NCI-H2081 (cell line): ENCODE measurements at regions not wholly inside any gene's neighbourhood (a gene's known extent, or its start where the extent isn't known, plus 50 kb on each side); places are given as distances from the start of the nearest gene placed in this dataset.
"Not testable (repeated sequence)": the region's sequence is repeated elsewhere in the genome, so short reads cannot be mapped to it uniquely, and the experiment has no call there.

Source experiments
- DNase-seq, 2 experiments: peaks; one replicate each; lab custom pipeline; 2025; lab: John Stamatoyannopoulos, UW

DNA sequence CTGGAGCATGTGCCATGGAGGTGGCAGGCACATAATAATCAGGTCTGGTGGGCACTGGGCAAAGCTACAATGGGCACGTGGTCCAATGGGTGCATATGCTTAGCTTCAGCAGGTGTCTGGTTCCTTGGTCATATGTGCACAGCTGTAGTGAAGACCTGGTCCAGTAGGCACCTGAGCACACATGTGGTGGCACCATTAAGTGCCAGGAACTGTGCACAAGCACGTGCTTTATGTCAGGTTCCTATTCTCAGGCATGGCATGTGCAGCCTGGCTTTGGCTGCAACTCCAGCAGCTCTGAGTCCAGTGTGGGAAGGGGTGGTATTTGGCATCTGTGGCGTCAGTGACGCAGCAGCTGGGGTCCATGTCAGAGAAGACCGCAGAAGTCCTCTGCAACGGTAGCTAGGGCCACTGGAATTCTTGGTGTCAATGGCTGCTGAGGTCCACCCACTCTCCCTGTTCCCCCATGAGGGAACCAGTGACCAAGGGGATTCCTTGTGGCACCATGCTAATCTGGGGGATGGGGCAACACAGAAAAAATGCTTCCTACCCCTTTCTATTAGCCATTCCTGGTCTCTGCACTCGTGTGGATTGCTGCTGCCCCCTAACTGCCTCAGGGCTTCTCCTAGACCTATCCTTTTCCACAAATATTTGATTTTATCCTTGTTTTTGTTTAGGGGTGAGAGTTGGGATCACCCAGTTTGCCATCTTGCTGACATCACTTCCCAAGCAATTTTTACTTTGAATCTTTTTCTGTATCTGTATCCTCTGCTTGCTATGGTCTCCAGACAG lies 262.9 kb upstream of the MAP2 start:
- DNase-seq, result no peak

DNA sequence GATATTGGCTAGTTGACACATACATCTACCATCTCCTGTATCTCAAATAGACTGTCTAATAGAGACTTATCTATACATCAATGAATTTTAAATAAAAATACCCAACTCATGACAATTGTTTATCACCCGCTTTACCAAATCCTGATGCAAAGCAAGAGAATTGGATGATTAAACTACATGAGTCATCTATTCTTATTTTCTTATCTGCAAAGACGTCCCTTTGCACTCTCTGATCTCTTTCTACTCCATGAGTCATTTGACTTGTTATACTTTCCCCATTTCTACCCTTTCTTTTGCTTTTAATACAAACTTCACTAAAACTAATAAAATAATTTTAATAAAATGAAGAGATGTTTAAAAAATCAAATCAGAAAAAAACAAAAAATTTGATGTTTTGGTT lies 261.7 kb upstream of the MAP2 start:
- no peak for DNase-seq

DNA sequence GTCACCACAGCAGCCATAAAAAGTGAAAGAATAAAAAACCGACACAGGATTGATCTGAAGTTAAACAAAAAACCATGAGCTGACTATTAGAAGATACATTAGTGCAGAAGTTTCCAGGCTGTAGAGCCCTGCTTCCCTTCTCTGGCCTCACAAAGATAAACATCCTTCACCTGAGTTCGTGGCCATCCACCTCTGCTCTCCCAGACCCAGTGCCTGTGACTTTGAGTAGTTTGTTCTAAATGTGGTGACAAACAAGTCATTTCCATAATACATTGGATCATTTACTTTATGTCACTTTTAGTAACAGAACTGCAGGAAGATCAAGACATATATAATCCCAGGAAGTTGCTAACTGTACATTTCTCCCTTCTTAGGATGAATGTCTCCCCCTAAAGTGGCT lies 241.9 kb upstream of the MAP2 start:
- no peak for DNase-seq

GRCh38 chr2:209186886-209187285 lies 237.0 kb upstream of the MAP2 start:
- not testable (repeated sequence) for DNase-seq

DNA sequence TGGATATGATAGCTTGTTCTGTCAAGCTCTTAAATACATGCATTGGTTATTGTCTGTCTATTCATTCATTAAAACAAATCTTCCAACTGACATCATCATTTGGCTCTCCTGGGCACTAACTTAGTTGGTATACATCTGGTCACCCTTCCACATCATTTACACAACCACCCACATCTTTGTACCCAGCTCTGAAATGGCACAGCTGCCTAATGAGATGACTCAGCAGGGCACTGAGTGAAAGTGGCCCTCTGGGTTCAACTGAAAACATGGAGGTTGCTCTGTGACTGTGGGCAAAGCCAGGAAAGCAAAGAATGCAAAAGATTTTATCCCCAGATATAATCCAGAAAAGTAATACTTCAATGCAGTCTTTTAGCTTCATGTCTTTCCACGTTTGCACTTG lies 234.0 kb upstream of the MAP2 start:
- peak in 1 of 2 experiments; percentile 3 for DNase-seq

GRCh38 chr2:209191139-209191538 lies 232.7 kb upstream of the MAP2 start:
- DNase-seq, result no peak

- DNase-seq, result no peak
Measured at GRCh38 chr2:209194717-209195116, 229.1 kb upstream of the MAP2 start.

GRCh38 chr2:209208211-209208610 lies 215.6 kb upstream of the MAP2 start:
- no peak for DNase-seq

DNA sequence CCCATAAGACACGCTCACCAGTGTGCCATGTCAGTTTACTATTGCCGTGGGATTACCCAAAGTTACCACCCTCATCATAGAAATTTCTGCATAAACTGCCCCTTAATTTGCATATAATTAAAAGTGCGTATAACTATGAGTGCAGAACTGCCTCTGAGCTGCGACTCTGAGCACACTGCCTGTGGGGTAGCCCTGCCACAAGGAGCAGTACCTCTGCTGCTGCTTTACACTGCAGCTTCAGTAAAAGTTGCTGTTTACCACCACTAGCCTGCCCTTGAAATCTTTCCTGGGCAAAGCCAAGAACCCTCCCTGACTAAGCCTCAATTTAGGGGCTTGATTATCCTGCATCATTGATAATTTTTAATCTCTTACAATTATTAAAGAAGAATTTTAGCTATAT lies 213.9 kb upstream of the MAP2 start:
- DNase-seq, result no peak

DNA sequence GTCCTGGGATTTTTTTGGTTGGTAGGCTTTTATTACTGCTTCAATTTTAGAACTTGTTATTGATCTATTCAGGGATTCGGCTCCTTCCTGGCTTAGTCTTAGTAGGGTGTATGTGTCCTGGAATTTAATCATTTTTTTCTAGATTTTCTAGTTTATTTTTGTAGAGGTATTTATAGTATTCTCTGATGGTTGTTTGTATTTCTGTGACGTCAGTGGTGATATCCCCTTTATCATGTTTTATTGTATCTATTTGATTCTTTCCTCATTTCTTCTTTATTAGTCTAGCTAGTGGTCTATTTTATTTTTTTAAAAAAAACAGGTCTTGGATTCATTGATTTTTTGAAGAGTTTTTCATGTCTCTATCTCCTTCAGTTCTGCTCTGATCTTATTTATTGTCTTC lies 193.3 kb upstream of the MAP2 start:
- DNase-seq, result no peak

DNA sequence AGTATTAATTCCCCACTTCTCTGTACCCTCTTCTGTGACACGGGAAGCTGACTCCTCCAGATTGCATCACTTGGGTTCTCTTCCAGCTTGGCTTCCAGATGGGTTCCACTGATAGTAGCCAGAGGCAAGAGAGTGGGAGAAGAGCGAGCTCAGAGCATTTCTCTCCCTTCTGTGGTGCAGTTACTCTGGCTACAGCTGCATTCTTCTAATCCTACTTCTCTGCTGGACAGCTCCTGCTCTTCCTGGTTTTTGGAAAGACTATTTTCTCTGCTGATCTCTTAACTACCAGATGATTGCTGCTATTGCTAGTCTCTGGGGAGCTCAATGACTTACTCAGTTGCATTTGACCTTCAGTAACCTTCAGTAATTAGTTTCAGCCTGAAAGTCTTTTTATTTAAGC lies 187.5 kb upstream of the MAP2 start:
- DNase-seq, result no peak

GRCh38 chr2:209238765-209239584 lies 184.9 kb upstream of the MAP2 start:
- no peak for DNase-seq

- DNase-seq, result no peak
Measured at GRCh38 chr2:209239585-209239938, 184.3 kb upstream of the MAP2 start.

GRCh38 chr2:209240204-209240603 lies 183.6 kb upstream of the MAP2 start:
- DNase-seq, result no peak

GRCh38 chr2:209253544-209253943 lies 170.3 kb upstream of the MAP2 start:
- DNase-seq, result no peak

- no peak for DNase-seq
Measured at GRCh38 chr2:209259767-209260166, 164.1 kb upstream of the MAP2 start.

- no peak for DNase-seq
Measured at GRCh38 chr2:209260281-209260680, 163.6 kb upstream of the MAP2 start.

DNA sequence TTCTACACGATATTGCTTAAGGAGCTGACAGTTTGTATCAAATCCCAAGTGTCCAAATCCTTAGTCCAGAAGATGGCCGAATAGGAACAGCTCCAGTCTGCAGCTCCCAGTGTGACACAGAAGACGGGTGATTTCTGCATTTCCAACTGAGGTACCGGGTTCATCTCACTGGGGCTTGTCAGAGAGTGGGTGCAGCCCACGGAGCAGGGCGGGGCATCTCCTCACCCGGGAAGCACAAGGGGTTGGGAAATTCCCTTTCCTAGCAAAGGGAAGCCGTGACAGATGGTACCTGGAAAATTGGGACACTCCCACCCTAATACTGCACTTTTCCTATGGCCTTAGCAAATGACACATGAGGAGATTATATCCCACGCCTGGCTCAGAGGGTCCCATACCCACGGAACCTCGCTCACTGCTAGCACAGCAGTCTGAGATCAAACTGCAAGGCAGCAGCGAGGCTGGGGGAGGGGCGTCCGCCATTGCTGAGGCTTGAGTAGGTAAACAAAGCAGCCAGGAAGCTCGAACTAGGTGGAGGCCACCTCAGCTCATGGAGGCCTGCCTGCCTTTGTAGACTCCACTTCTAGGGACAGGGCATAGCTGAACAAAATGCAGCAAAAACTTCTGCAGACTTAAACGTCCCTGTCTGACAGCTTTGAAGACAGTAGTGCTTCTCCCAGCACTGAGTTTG lies 162.3 kb upstream of the MAP2 start:
- DNase-seq, result not testable (repeated sequence)

DNA sequence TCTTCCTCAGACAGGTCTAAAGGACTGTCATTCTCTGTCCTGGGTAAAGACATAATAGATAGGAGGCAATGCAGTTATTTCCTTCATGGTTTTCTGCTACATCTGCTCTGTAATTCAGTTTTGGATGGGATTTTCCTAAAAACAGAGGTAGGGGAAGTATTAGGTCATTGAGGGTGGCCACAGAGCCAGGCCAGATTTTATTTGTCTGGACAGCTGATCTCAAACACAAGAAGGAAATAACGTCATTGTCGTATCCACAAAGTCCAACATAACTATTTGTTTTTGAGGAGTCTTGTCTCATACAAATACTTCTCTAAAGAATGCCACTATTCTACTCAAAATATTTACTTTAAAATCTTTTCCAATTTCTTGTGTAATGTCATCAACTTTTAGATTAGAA lies 154.8 kb upstream of the MAP2 start:
- DNase-seq, result no peak

DNA sequence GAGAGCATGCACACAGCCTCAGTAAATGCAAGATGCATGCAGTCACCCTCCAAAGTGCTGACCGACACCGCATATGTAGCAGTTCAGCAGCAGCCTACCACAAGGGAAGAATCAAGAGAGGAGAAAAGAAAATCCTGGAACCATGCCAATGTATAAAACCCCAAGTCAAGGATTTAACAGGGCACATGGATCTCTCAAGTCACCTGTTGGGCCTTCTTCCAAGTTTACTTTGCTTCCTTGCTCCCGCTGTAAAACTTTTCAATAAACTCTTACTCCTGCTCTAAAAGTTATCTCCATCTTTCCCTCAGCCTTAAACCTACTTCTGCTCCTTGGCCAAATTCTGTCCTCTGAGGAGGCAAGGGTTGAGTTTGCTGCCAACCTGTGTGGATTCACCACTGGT lies 147.8 kb upstream of the MAP2 start:
- DNase-seq, result no peak

DNA sequence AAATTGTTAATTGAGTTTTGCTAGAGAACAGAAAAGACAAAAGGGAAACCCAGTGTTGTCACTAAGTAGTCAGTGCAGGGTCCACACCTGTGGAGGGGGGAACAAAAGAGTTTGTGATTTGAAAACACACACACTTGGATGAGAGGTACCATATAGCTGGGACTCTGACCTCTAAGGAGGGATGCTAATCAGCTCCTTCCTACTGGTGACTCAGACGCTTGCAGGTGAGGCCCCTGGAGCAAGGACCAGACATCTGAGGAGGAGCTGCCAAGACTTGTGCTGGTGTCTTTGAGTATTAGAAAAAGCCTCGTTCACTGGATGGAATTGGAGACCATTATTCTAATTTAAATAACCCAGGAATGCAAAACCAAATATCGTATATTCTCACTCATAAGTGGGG lies 146.4 kb upstream of the MAP2 start:
- no peak for DNase-seq

GRCh38 chr2:209298601-209299000 lies 125.2 kb upstream of the MAP2 start:
- DNase-seq, result no peak

DNA sequence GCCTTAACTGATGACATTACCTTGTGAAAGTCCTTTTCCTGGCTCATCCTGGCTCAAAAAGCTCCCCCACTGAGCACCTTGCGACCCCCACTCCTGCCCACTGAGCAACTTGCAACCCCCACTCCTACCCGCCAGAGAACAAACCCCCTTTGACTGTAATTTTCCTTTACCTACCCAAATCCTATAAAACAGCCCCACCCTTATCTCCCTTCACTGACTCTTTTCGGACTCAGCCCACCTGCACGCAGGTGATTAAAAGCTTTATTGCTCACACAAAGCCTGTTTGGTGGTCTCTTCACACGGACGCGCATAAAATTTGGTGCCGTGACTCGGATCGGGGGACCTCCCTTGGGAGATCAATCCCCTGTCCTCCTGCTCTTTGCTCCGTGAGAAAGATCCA lies 124.4 kb upstream of the MAP2 start:
- not testable (repeated sequence) for DNase-seq
